ENCODE measurements at regions not wholly inside any gene's neighbourhood (a gene's known extent, or its start where the extent isn't known, plus 50 kb on each side); places are given as distances from the start of the nearest gene placed in this dataset.

- no peak for DNase-seq
Measured at GRCh38 chr10:120641695-120642094, 184.7 kb downstream of the PLPP4 start.

DNA sequence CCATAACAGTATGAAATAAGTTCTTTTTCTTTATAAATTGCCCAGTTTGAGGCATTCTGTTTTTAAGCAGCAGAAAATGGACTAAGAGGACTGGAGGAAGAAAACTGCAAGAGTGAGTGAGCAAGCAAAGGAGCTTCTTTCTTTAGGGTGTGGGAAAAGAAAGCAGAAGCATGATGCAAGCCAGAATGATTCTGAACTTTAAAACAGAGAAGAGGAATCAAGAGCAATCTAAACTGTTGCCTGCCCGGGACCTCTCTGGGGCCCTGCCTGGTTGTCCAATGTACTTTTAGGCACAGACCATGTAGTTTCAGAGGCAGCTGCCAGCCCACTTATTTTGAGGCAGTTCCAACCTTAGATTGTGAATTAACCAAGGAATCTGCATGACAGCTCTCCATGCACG, 186.3 kb downstream of the PLPP4 start:
- DNase-seq, result no peak

- no peak for DNase-seq
Measured at GRCh38 chr10:120644556-120645410, 187.8 kb downstream of the PLPP4 start.

GRCh38 chr10:120646159-120646732, 189.2 kb downstream of the PLPP4 start:
- DNase-seq, result no peak

DNA sequence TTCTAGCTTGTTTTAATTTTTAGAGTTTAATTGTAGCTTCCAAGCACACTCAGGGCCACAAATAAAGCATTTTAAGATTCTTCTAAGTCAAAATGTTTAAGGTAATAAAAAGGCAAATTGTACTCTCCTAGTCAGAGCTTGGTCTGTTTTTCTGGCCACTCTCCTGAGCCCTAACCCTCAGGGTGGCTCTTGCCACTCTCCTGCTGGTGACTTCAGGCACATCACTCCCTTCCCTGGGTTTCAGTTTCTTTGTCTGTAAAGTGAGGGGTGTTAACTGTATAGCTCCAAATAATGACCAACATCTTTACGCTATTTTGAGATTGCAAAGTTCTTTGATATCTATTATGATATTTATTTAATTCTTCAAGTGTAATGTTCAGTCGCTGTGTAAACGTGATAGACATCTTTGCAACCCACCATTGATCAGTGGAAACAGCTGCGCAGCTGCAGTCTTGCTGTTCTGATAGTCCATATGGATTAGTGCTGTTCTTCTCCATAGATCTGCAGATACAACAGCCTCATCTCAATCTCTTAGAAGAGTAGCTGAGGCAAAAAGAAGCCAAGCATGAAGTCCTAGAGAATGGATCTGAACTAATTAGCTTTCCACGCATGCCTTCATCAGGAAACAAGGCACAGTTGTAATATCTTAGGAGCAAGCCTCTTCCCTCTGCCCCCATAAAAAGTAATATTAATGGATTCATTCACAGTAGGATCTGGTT, 189.9 kb downstream of the PLPP4 start:
- DNase-seq, result no peak

DNA sequence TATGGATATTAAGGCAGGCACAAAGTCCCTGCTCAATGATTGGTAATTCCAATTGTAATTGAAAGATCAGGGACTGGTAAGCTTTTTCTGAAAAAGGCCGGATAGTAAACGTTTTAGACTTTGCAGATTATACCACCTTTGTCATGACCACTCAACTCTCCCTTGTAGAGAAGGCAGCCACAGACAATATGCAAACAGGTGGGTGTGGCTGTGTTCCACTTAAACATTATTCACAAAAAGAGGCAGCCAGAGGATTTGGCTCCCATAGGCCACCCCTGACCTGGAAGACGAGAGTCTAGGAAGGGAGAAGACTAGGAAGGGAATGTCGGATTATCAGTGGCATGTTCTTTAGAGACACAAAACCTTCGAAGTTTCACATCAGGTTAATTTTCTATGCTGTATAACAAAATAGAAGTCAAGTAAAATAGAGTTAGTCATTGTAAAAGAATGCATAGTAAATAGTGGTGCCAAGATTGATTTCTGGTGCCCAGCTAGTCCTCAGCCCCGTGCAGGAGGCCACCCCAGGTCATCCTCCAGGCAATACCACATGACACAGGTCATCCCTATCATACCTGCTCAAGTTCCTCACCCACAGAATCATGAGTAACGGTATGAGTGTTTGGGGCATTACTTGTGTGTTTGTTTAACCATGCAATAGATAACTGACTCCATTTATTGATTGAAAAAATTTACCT, 193.8 kb downstream of the PLPP4 start:
- DNase-seq, result no peak

DNA sequence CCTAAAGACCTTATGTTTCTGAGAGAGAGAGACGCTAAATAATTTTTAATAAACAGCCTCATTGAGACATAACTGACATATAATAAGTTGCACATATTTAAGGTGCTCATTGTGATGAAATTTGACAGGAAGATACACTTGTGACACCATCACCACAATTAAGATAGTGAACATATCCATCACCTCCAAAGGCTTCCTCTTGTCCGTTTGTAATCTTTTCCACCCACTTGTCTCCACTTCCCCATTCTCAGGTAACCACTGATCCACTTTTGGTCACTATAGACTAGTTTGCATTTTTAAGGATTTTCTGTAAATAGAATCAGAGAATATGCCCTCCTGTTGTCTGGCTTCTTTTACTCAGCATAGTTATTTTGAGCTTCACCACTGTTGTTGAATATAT, 195.1 kb upstream of the WDR11 start:
- DNase-seq, result no peak

GRCh38 chr10:120657371-120657770, 193.8 kb upstream of the WDR11 start:
- DNase-seq, result no peak

DNA sequence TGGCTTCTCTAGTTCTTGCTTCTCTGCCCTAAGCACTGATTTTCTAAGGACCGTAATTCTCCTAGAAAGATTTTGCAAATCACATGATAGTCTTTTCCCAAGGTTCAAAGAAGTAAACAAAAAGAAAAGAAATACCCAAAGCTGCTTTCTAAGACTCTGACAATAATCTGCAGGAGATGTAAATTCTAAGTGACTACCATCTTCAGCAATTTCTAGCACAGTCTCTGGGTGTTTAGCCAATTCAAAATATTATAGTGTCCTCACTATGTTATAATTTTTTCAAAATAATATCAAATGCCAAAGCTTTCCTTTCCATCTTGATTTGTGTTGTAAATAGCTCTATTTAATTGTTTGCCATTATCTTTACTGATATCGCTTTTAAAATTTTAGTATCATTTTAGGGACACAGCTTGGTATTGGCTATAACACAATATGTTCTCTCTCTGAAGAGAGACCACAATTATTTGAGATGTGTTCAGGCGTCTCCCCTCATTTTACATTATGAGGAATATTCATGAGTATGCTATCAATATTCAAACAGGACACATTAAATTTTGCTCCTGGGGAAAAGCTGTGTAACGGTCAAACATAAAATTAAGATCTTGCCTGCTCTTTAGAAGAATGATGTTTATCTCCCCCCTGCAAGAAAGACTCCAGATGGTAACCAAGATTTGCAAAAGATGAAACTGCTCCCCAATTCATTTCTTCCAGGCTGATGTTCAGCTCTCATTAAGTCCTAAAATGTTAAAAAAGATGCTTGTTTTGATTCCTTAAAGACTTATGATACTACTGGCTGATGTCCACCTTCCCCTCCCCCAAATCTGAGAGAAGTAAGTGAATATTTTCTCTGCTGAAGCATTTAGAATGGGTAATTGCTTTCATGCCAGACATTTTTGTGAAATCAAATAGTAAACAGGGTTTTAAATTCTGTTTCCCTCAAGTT, 191.9 kb upstream of the WDR11 start:
- no peak for DNase-seq

- no peak for DNase-seq
Measured at GRCh38 chr10:120666308-120666707, 184.9 kb upstream of the WDR11 start.

DNA sequence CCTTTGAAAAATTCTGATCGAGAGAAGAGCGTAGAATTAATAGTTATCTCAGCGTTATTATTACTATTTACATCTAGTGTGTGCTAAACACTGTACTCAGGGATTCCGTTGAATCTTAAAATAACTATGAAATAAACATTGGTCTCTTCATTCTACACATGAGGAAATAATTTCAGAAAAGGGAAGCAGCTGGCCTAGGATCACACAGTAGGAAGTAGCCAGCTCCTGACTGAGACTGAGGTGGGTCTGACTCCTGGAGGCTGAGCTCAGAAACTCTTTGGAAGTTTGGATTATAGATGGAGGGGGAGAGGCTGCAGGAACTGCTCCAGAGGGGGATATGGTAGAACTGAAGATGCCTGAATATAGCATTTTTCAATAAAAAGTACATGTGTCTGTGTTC, 183.9 kb upstream of the WDR11 start:
- DNase-seq, result no peak

- DNase-seq, result no peak
Measured at GRCh38 chr10:120671491-120671890, 179.7 kb upstream of the WDR11 start.

GRCh38 chr10:120683454-120683853, 167.7 kb upstream of the WDR11 start:
- no peak for DNase-seq

- DNase-seq, result no peak
Measured at GRCh38 chr10:120684226-120684625, 166.9 kb upstream of the WDR11 start.

DNA sequence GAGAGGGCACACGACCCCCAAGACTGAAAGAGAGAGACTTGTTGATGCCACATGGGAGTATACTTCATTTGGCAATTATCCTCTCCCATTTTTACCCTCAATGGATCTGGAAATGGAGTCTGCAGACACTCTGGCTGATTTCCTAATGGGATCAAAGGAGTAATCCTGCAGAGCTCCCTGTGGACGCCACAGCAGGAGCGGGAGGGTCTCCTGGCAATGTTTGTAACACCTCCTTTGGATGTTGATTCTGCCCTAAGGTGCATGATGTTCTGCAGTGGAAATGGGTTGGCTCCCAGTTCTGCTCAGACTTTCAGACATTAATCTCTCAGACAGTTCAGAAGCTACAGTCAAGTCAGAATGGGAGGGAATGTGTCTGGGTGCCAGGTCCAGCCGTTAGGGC, 166.0 kb upstream of the WDR11 start:
- DNase-seq, result no peak

GRCh38 chr10:120688928-120689327, 162.2 kb upstream of the WDR11 start:
- no peak for DNase-seq

- DNase-seq, result no peak
Measured at GRCh38 chr10:120689777-120690529, 161.2 kb upstream of the WDR11 start.

GRCh38 chr10:120691625-120692024, 159.5 kb upstream of the WDR11 start:
- no peak for DNase-seq

GRCh38 chr10:120700426-120700825, 150.7 kb upstream of the WDR11 start:
- no peak for DNase-seq

GRCh38 chr10:120701381-120701780, 149.8 kb upstream of the WDR11 start:
- no peak for DNase-seq

DNA sequence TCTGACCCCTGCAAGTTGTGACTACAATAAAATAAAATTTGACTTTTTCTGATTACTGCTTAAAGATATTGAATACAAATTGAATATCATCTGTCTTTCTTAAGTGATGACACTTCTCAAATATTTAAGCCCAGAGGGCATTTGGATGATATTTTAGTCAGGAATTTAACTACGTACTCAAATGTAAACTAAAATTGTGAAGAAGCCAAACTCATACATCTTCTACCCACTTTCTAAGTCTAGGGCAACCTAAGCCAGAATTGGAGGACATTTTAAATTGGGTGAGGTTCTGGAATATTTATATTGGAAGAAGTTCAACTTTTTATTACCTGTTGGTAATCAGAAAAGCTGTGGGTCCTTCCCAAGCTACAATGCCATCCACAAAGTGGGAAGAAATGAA, 149.1 kb upstream of the WDR11 start:
- DNase-seq, result no peak

Measured in Kasumi-1 (cell line).